ENCODE measurements at regions not wholly inside any gene's neighbourhood (a gene's known extent, or its start where the extent isn't known, plus 50 kb on each side); places are given as distances from the start of the nearest gene placed in this dataset.
A peak's percentile ranks its signal among the peaks of the same experiment; 100 is the strongest.

DNA sequence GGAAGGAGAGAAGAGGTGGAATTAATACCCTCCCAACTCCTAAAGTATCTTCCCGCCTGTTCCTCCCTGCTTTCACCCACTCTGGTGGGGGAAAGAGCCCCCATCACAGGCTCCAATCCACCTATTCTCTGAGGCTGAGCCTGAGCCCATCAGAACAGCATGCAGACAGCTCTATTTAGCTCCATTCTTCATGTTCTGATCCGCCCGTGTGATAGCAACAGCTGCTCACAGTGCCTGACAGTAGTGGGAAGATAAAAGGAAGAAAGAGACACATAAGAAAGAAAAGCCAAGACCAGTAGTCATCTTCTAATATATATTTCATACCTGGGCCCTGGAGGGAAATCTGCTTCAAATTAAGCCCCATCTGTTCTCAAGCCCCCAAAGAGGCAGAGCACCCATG lies 80.3 kb upstream of the AKIP1 start:
- DNase-seq (ENCODE audit: low read depth in 2 of 2) = no peak
- H4K20me1 ChIP-seq (ENCODE audit: control insufficient read depth, extremely low read depth, insufficient read depth, low read length) = no peaks in the 10 kb centered on the region
- peaks cover 2% of the 10 kb centered on the region for H3K36me3 ChIP-seq (ENCODE audit: control insufficient read depth, insufficient read depth, low read length)
- no peak overlapping the region for H3K9ac ChIP-seq (ENCODE audit: insufficient read depth, low read length)
- peaks cover 44% of the 10 kb centered on the region for H3K4me1 ChIP-seq (ENCODE audit: control insufficient read depth, extremely low read depth, insufficient read depth, low read length)
- H3K79me2 ChIP-seq (ENCODE audit: control insufficient read depth, insufficient read depth, low read length) = peaks cover 12% of the 10 kb centered on the region
- H3K27ac ChIP-seq (ENCODE audit: insufficient read depth, low read length) = no peak overlapping the region
- no peak overlapping the region for H2AFZ ChIP-seq (ENCODE audit: low read length)
- no peak overlapping the region for H3K4me3 ChIP-seq (replicated peaks in 1 of 4; ENCODE audit: control extremely low read depth in 1 of 4, insufficient read depth in 1 of 4, low read depth in 3 of 4, low read length in 4 of 4)
- no peak overlapping the region for H3K4me2 ChIP-seq (ENCODE audit: extremely low read depth, insufficient read depth, low read length)
- H3K9me3 ChIP-seq (ENCODE audit: control insufficient read depth, insufficient read depth, low read depth, low read length) = no peaks in the 10 kb centered on the region
- TF ChIP-seq EZH2 (IDR thresholded peaks at IDR 0.05; ENCODE audit: low read length, missing control alignments) = no peak
- TF ChIP-seq, protein P1, sequence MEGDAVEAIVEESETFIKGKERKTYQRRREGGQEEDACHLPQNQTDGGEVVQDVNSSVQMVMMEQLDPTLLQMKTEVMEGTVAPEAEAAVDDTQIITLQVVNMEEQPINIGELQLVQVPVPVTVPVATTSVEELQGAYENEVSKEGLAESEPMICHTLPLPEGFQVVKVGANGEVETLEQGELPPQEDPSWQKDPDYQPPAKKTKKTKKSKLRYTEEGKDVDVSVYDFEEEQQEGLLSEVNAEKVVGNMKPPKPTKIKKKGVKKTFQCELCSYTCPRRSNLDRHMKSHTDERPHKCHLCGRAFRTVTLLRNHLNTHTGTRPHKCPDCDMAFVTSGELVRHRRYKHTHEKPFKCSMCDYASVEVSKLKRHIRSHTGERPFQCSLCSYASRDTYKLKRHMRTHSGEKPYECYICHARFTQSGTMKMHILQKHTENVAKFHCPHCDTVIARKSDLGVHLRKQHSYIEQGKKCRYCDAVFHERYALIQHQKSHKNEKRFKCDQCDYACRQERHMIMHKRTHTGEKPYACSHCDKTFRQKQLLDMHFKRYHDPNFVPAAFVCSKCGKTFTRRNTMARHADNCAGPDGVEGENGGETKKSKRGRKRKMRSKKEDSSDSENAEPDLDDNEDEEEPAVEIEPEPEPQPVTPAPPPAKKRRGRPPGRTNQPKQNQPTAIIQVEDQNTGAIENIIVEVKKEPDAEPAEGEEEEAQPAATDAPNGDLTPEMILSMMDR (conservative IDR thresholded peaks at IDR 0.05 in 1 of 2, IDR thresholded peaks at IDR 0.05 in 1 of 2; ENCODE audit: low read depth in 1 of 2, low read length in 2 of 2) = no peak
- no peaks in the 10 kb centered on the region for H3K27me3 ChIP-seq (ENCODE audit: control insufficient read depth, insufficient read depth, low read length)

GRCh38 chr11:8831861-8832260 lies 79.1 kb upstream of the AKIP1 start:
- H3K79me2 ChIP-seq (ENCODE audit: control insufficient read depth, insufficient read depth, low read length) = peaks cover 14% of the 10 kb centered on the region
- H3K27me3 ChIP-seq (ENCODE audit: control insufficient read depth, insufficient read depth, low read length) = no peaks in the 10 kb centered on the region
- no peak overlapping the region for H3K4me3 ChIP-seq (replicated peaks in 1 of 4; ENCODE audit: control extremely low read depth in 1 of 4, insufficient read depth in 1 of 4, low read depth in 3 of 4, low read length in 4 of 4)
- TF ChIP-seq, protein P1 (conservative IDR thresholded peaks at IDR 0.05 in 1 of 2, IDR thresholded peaks at IDR 0.05 in 1 of 2; ENCODE audit: low read depth in 1 of 2, low read length in 2 of 2) = no peak
- TF ChIP-seq EZH2 (IDR thresholded peaks at IDR 0.05; ENCODE audit: low read length, missing control alignments) = no peak
- no peak for DNase-seq (ENCODE audit: low read depth in 2 of 2)
- H3K4me2 ChIP-seq (ENCODE audit: extremely low read depth, insufficient read depth, low read length) = no peak overlapping the region
- H3K27ac ChIP-seq (ENCODE audit: insufficient read depth, low read length) = peak overlapping the region; percentile 93
- no peaks in the 10 kb centered on the region for H4K20me1 ChIP-seq (ENCODE audit: control insufficient read depth, extremely low read depth, insufficient read depth, low read length)
- peaks cover 2% of the 10 kb centered on the region for H3K36me3 ChIP-seq (ENCODE audit: control insufficient read depth, insufficient read depth, low read length)
- no peak overlapping the region for H2AFZ ChIP-seq (ENCODE audit: low read length)
- H3K4me1 ChIP-seq (ENCODE audit: control insufficient read depth, extremely low read depth, insufficient read depth, low read length) = peaks cover 39% of the 10 kb centered on the region
- no peaks in the 10 kb centered on the region for H3K9me3 ChIP-seq (ENCODE audit: control insufficient read depth, insufficient read depth, low read depth, low read length)
- H3K9ac ChIP-seq (ENCODE audit: insufficient read depth, low read length) = no peak overlapping the region

GRCh38 chr11:8832571-8833260 lies 78.3 kb upstream of the AKIP1 start:
- no peaks in the 10 kb centered on the region for H4K20me1 ChIP-seq (ENCODE audit: control insufficient read depth, extremely low read depth, insufficient read depth, low read length)
- no peaks in the 10 kb centered on the region for H3K27me3 ChIP-seq (ENCODE audit: control insufficient read depth, insufficient read depth, low read length)
- no peaks in the 10 kb centered on the region for H3K9me3 ChIP-seq (ENCODE audit: control insufficient read depth, insufficient read depth, low read depth, low read length)
- peaks cover 2% of the 10 kb centered on the region for H3K36me3 ChIP-seq (ENCODE audit: control insufficient read depth, insufficient read depth, low read length)
- H3K27ac ChIP-seq (ENCODE audit: insufficient read depth, low read length) = peak overlapping the region; percentile 93
- H3K4me3 ChIP-seq (replicated peaks in 1 of 4; ENCODE audit: control extremely low read depth in 1 of 4, insufficient read depth in 1 of 4, low read depth in 3 of 4, low read length in 4 of 4) = no peak overlapping the region
- TF ChIP-seq, protein P1 (conservative IDR thresholded peaks at IDR 0.05 in 1 of 2, IDR thresholded peaks at IDR 0.05 in 1 of 2; ENCODE audit: low read depth in 1 of 2, low read length in 2 of 2) = no peak
- no peak for TF ChIP-seq EZH2 (IDR thresholded peaks at IDR 0.05; ENCODE audit: low read length, missing control alignments)
- H3K4me1 ChIP-seq (ENCODE audit: control insufficient read depth, extremely low read depth, insufficient read depth, low read length) = peaks cover 33% of the 10 kb centered on the region
- peak overlapping the region; percentile 59 for H3K4me2 ChIP-seq (ENCODE audit: extremely low read depth, insufficient read depth, low read length)
- peaks cover 15% of the 10 kb centered on the region for H3K79me2 ChIP-seq (ENCODE audit: control insufficient read depth, insufficient read depth, low read length)
- peak overlapping the region; percentile 12 for H2AFZ ChIP-seq (ENCODE audit: low read length)
- peak; percentile 63 to 91 for DNase-seq (ENCODE audit: low read depth in 2 of 2)
- peak overlapping the region; percentile 36 for H3K9ac ChIP-seq (ENCODE audit: insufficient read depth, low read length)

All from fibroblast of lung (primary cell).